ENCODE measurements at regions not wholly inside any gene's neighbourhood (a gene's known extent, or its start where the extent isn't known, plus 50 kb on each side); places are given as distances from the start of the nearest gene placed in this dataset.
A peak's percentile ranks its signal among the peaks of the same experiment; 100 is the strongest.

DNA sequence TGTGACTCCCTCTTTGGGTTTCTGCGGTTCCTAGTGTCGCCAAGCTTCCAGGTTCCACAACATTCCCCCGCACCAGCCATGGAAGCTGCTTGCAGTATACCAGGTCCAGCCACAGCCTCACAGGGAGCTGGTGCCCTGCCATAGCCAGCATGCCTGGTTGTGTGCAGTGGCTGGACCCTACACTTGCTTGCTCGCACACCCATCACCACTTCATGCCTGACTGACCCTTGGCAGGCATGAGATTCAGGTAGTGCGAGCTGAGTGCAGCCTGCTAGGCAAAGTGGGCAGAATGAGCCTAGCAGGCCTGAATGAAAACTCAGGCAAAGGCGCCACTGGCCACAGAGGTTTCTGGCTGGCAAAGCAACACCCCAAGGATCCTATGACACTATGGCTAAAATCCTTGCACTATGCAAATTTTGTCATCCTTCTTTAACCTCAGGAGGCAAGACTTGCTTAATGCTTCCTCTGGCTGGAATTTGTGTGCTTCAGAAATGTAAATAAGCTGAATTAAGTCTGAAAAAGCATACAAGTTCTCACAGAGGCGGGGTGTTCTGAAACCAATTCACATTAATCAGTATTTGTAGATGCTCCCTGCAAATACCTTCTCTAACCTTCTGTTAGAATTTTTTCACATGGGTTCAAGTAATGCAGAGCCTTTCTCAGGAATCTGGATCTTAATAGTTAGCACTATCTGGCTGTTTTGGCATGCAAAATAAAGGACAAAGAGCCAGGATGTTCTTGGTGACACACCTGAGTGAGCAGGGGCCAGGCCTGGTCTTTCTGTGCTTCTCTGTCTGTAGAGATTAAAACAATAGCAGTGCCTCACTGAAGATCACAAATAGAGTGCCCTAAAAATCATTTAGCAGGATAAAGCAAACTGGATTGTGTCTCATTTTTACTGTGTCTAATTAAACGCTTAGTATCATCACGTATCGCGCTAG, 256.9 kb downstream of the GPATCH2 start:
- Mint-ChIP-seq H3K27ac (no peak overlapping the region), H3K36me3 (peaks cover 0 to 11% (median 0%) of the 10 kb centered on the region in 3 donors), H3K4me1 (peaks cover 0 to 6% (median 4%) of the 10 kb centered on the region in 4 donors), H3K27me3 (peaks cover 0 to 19% (median 3%) of the 10 kb centered on the region in 5 donors), H3K9me3 (peaks cover 0 to 30% (median 10%) of the 10 kb centered on the region in 9 donors), H3K4me3 (no peak overlapping the region)
- DNase-seq (no peak), ATAC-seq (no peak)
- POLR2A ChIA-PET = no interaction called here

GRCh38 chr1:217372049-217372970, 258.6 kb downstream of the GPATCH2 start:
- Mint-ChIP-seq H3K9me3 (peaks cover 0 to 20% (median 5%) of the 10 kb centered on the region in 9 donors), H3K4me1 (peaks cover 0 to 6% (median 4%) of the 10 kb centered on the region in 4 donors), H3K4me3 (no peak overlapping the region), H3K27me3 (peaks cover 0 to 11% (median 3%) of the 10 kb centered on the region in 5 donors), H3K36me3 (peaks cover 0 to 7% (median 0%) of the 10 kb centered on the region in 3 donors), H3K27ac (no peak overlapping the region)
- POLR2A ChIA-PET = no interaction called here
- DNase-seq = no peak
- no peak for ATAC-seq

DNA sequence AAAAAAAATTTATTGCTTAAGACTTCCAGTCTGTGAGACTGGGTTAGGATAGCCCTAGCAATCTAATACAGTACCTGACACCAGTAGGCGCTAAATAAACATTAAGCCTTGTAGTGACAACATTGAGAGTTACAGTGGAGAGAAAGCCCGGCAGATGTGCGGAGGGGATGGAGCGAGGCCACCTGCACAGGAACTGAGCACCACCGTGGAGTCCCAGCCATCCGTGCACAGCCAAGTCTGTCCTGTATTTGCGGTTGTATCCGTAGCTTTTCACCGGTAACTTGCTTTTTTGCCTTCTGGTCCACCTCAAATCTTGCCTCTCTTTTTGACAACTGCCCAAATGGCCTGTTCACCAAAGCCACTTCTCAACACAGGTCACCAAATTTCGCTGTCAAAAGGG, 260.1 kb downstream of the GPATCH2 start:
- Mint-ChIP-seq H3K4me3 (no peak overlapping the region), H3K36me3 (no peaks in the 10 kb centered on the region), H3K27me3 (peaks cover 0 to 5% (median 3%) of the 10 kb centered on the region in 5 donors), H3K9me3 (peaks cover 0 to 13% (median 3%) of the 10 kb centered on the region in 9 donors), H3K27ac (no peak overlapping the region), H3K4me1 (peaks cover 0 to 6% (median 4%) of the 10 kb centered on the region in 4 donors)
- no peak for ATAC-seq
- DNase-seq = no peak
- POLR2A ChIA-PET = no interaction called here

GRCh38 chr1:217369996-217370551, 260.8 kb downstream of the GPATCH2 start:
- no peak for DNase-seq
- H3K4me3 Mint-ChIP-seq = no peak overlapping the region
- no peak for ATAC-seq
- POLR2A ChIA-PET = no interaction called here
- no peak overlapping the region for H3K27ac Mint-ChIP-seq
- peaks cover 0 to 5% (median 3%) of the 10 kb centered on the region in 5 donors for H3K27me3 Mint-ChIP-seq
- H3K36me3 Mint-ChIP-seq = no peaks in the 10 kb centered on the region
- peaks cover 0 to 6% (median 4%) of the 10 kb centered on the region in 4 donors for H3K4me1 Mint-ChIP-seq
- peaks cover 0 to 12% (median 3%) of the 10 kb centered on the region in 9 donors for H3K9me3 Mint-ChIP-seq

DNA sequence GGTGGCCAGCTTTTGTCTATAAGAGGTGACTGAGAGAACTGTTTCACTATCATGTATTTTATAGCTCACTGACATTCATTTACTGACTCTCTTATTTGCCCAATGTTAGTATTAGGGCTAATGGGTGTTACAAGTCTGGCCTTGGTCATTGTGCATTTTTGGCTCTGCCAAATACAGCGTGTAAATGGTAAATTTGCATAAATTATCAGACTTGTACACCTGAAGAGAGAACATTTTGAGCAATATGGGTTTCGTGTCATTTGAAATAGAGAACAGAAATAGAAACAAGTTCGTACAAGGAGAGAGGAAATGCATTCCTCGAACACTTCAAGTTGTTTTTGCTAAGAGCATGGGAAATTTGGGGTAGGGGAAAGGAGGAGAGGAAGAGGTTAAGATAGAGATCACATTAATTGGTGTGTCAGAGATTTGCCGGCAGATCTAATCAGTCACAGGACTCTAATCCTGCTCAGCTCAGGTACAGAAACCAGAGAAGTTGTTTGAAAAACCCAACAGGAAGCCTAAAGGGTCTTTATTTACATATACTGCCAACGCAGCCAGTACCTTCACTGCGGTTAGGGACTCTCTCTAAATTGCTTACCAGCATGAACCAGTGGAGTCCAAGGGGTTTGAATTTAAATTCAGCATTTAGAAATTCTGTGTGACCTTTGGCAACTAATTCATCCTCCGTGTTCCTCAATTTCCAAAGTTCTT, 261.5 kb downstream of the GPATCH2 start:
- Mint-ChIP-seq H3K4me3 (peak overlapping the region in 1 of 10 donors; percentile 18), H3K27me3 (peaks cover 0 to 4% (median 2%) of the 10 kb centered on the region in 5 donors), H3K4me1 (peaks cover 0 to 6% (median 4%) of the 10 kb centered on the region in 4 donors), H3K9me3 (peaks cover 0 to 12% (median 3%) of the 10 kb centered on the region in 9 donors), H3K36me3 (no peaks in the 10 kb centered on the region), H3K27ac (peak overlapping the region in 1 of 10 donors; percentile 12)
- ATAC-seq (no peak), DNase-seq (no peak)
- POLR2A ChIA-PET = no interaction called here

DNA sequence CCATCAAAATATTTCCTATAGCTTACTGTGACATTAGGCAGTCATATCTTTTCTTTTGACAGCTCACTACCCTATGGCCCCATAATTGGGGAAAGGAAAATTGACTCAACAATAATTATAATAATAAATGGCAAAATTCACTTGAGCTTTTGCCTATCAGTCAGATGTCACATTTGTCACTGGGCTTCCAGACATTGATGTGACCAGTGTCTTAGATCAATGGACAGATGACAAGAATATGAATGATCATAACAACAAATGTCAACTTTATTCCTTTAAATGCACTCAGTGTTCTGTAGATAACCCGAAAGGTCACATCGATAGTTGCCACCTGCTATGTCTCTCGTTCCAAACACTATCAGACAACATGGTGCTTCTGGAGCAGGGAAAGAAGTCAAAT, 266.7 kb downstream of the GPATCH2 start:
- Mint-ChIP-seq H3K36me3 (no peaks in the 10 kb centered on the region), H3K27me3 (peaks cover 0 to 5% (median 0%) of the 10 kb centered on the region in 5 donors)

DNA sequence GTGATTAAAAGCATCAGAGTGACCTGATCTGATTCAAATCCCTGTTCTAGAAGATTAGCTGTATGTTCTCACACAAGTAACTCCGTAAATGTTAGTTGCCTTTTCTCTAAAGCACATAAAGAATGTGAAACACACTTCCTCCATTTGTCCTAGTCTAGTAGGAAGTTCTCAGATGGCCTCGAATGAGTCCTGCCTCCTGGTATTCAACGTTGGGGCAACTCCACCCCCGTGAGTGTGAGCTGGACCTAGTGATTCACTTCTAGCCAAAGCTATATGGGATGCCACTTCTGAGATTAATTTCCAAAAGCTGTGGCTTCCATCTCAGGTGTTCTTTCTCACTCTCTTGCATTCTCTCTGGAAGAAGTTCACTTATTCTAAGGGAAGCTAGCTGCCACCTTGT, 267.6 kb downstream of the GPATCH2 start:
- POLR2A ChIA-PET = no interaction called here
- Mint-ChIP-seq H3K4me3 (no peak overlapping the region), H3K4me1 (no peaks in the 10 kb centered on the region), H3K9me3 (peaks cover 0 to 6% (median 0%) of the 10 kb centered on the region in 9 donors), H3K27me3 (peaks cover 0 to 5% (median 0%) of the 10 kb centered on the region in 5 donors), H3K36me3 (no peaks in the 10 kb centered on the region), H3K27ac (no peak overlapping the region)
- no peak for ATAC-seq
- no peak for DNase-seq

More for the DNA sequence above, 266.7 kb downstream of the GPATCH2 start:
- no peak for DNase-seq
- Mint-ChIP-seq H3K4me3 (no peak overlapping the region), H3K27ac (no peak overlapping the region), H3K9me3 (peaks cover 0 to 6% (median 0%) of the 10 kb centered on the region in 9 donors), H3K4me1 (peaks cover 0 to 1% (median under 1%) of the 10 kb centered on the region in 4 donors)
- no peak for ATAC-seq
- POLR2A ChIA-PET = no interaction called here

DNA sequence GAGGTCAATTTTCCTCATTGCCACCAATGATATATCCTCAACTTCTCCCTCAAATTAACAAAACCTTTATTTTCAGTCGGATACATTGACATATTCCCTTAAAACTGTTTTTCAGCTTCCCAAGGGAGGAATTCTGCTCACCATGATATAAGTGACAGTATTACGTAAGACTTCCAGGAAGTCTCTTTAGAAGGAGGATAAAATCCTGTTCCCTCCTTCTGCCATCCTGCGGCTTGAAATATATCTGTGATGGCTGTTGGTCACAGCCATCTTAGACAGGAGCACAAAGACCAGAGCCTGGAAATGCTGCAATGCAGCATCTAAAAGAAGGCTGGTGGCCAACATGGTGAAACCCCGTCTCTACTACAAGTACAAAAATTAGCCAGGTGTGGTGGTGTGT, 270.4 kb downstream of the GPATCH2 start:
- POLR2A ChIA-PET = no interaction called here
- Mint-ChIP-seq H3K9me3 (peaks cover 0 to 7% (median 0%) of the 10 kb centered on the region in 9 donors), H3K36me3 (no peaks in the 10 kb centered on the region), H3K4me1 (no peaks in the 10 kb centered on the region), H3K4me3 (no peak overlapping the region), H3K27me3 (peaks cover 0 to 5% (median 0%) of the 10 kb centered on the region in 5 donors), H3K27ac (no peak overlapping the region)
- ATAC-seq (no peak), DNase-seq (no peak)

GRCh38 chr1:217354895-217355294, 276.0 kb downstream of the GPATCH2 start:
- ATAC-seq (no peak), DNase-seq (no peak)
- H3K27me3 Mint-ChIP-seq = peaks cover 0 to 10% (median 2%) of the 10 kb centered on the region in 5 donors
- H3K4me1 Mint-ChIP-seq = no peaks in the 10 kb centered on the region
- no peak overlapping the region for H3K27ac Mint-ChIP-seq
- no peaks in the 10 kb centered on the region for H3K36me3 Mint-ChIP-seq
- peaks cover 0 to 11% (median 0%) of the 10 kb centered on the region in 9 donors for H3K9me3 Mint-ChIP-seq
- POLR2A ChIA-PET = no interaction called here
- H3K4me3 Mint-ChIP-seq = no peak overlapping the region

DNA sequence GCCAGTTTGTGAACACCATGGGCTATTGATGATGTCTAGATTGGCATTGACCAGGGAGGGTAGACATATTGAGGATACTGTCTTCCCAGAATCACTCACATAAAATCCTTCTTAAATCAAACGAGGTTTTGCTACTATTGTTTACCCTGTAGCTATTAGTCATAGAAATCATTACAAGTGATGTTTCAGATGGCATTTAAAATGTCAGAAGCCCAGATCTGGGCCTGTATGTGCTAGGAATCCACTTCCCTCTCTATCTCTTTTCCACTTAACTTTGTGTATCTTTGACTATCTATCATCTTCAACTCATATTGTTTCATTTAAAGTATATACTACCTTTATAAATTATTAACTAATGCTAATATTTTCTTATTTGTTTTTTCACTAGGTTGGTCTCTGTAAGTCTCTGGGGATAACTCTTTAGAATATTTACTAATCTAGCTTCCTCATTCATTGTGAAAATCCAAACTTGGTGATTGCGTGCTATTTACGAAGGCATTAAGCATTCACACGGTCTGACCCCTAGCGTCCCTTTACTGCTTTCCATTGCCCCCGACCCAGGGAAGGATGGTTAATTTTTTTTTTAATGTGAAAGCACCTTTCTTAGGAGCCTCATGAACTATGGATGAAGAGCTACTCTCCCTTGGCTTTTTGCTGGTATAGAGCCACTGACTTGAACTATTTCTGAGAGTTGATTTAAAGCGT, 281.8 kb downstream of the GPATCH2 start:
- H3K4me1 Mint-ChIP-seq = no peaks in the 10 kb centered on the region
- peaks cover 0 to 21% (median 0%) of the 10 kb centered on the region in 9 donors for H3K9me3 Mint-ChIP-seq
- H3K4me3 Mint-ChIP-seq = no peak overlapping the region
- no peak overlapping the region for H3K27ac Mint-ChIP-seq
- H3K36me3 Mint-ChIP-seq = no peaks in the 10 kb centered on the region
- POLR2A ChIA-PET = no interaction called here
- DNase-seq (no peak), ATAC-seq (no peak)
- H3K27me3 Mint-ChIP-seq = peaks cover 0 to 13% (median 2%) of the 10 kb centered on the region in 5 donors

DNA sequence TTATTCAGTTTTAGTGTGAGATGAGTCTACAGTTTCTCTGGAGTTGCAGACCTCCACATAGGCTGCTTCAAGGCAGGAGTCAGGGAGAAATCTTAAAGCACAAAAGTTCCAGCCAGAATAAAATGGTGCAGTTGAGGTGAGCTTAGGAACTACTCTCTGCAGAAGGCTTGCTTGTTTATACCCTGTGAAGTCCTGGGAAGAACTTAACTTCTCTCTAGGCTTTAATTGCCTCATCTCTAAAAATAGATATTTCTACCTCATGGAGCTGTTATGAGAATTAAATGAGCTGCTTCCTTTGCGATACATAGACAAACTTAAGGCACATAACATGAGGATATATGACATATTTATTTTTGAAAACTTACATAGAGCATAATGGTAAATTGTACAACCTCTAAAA, 286.2 kb downstream of the GPATCH2 start:
- ATAC-seq (no peak), DNase-seq (no peak)
- peaks cover 0 to 5% (median 0%) of the 10 kb centered on the region in 5 donors for H3K27me3 Mint-ChIP-seq
- H3K27ac Mint-ChIP-seq = no peak overlapping the region
- no peaks in the 10 kb centered on the region for H3K36me3 Mint-ChIP-seq
- no peak overlapping the region for H3K4me3 Mint-ChIP-seq
- H3K9me3 Mint-ChIP-seq = peaks cover 0 to 21% (median 0%) of the 10 kb centered on the region in 9 donors
- POLR2A ChIA-PET = no interaction called here
- H3K4me1 Mint-ChIP-seq = no peaks in the 10 kb centered on the region

All from naive thymus-derived CD8-positive, alpha-beta T cell (primary cell).